ENCODE measurements at regions not wholly inside any gene's neighbourhood (a gene's known extent, or its start where the extent isn't known, plus 50 kb on each side); places are given as distances from the start of the nearest gene placed in this dataset.

DNA sequence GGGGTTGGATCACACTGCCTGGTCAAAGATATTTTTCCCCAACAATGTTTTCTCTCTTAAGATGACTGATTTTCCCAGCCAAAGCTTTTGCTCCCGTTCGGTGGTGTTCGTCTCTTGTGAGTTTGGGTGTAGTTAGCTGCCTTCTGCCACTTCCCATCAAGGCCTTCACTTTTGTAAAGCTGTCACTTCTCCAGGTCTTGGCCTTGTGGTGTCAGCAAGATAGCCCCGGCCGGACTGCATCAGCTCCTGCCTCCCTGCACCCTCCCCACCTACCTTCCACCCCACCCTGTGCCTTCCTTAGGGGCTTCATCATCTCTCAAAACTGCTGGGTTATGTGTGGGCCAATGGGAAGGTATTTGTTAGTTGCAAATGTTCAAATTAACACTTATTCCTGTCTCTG is 228.9 kb downstream of the BCL11A start:
- FAIRE-seq (no peak), DNase-seq (no peak)
- Histone ChIP-seq H3K27me3 (ENCODE audit: control insufficient read depth in 3 of 3, insufficient read depth in 3 of 3, low read length in 3 of 3) (no peaks in the 10 kb centered on the region), H3K36me3 (ENCODE audit: control insufficient read depth in 3 of 3, insufficient read depth in 2 of 3, low read depth in 1 of 3, low read length in 3 of 3) (no peaks in the 10 kb centered on the region), H3K9me3 (ENCODE audit: control insufficient read depth in 2 of 2, insufficient read depth in 1 of 2, low read depth in 1 of 2, low read length in 1 of 2) (peaks cover 0 to 6% of the 10 kb centered on the region in 2 donors), H3K4me1 (ENCODE audit: control insufficient read depth in 3 of 3, insufficient read depth in 2 of 3, low read depth in 1 of 3, low read length in 2 of 3) (peaks cover 0 to 9% (median 0%) of the 10 kb centered on the region in 3 donors), H3K27ac (ENCODE audit: low read depth in 1 of 3, low read length in 2 of 3) (peak overlapping the region in 1 of 3 donors; percentile 4), H3K4me3 (ENCODE audit: low read depth in 1 of 3, low read length in 3 of 3) (no peak overlapping the region)
- WGBS, 3 donors = 75 to 92% (median 92%) methylated on average over 5 of the region's 5 CpGs

GRCh38 chr2:60321816-60322215 is 231.6 kb downstream of the BCL11A start:
- peaks cover 0 to 5% of the 10 kb centered on the region in 2 donors for H3K9me3 ChIP-seq (ENCODE audit: control insufficient read depth in 2 of 2, insufficient read depth in 1 of 2, low read depth in 1 of 2, low read length in 1 of 2)
- FAIRE-seq (no peak), DNase-seq (no peak)
- H3K4me1 ChIP-seq (ENCODE audit: control insufficient read depth in 3 of 3, insufficient read depth in 2 of 3, low read depth in 1 of 3, low read length in 2 of 3) = peaks cover 0 to 15% (median 3%) of the 10 kb centered on the region in 3 donors
- no peak overlapping the region for H3K27ac ChIP-seq (ENCODE audit: low read depth in 1 of 3, low read length in 2 of 3)
- no peaks in the 10 kb centered on the region for H3K27me3 ChIP-seq (ENCODE audit: control insufficient read depth in 3 of 3, insufficient read depth in 3 of 3, low read length in 3 of 3)
- WGBS, 3 donors = 91 to 93% (median 92%) methylated on average over 14 of the region's 14 CpGs
- H3K36me3 ChIP-seq (ENCODE audit: control insufficient read depth in 3 of 3, insufficient read depth in 2 of 3, low read depth in 1 of 3, low read length in 3 of 3) = no peaks in the 10 kb centered on the region
- H3K4me3 ChIP-seq (ENCODE audit: low read depth in 1 of 3, low read length in 3 of 3) = no peak overlapping the region

- H3K4me1 ChIP-seq (ENCODE audit: control insufficient read depth in 3 of 3, insufficient read depth in 2 of 3, low read depth in 1 of 3, low read length in 2 of 3) = peaks cover 0 to 26% (median 3%) of the 10 kb centered on the region in 3 donors
- no peaks in the 10 kb centered on the region for H3K27me3 ChIP-seq (ENCODE audit: control insufficient read depth in 3 of 3, insufficient read depth in 3 of 3, low read length in 3 of 3)
- FAIRE-seq (no peak), DNase-seq (no peak)
- no peak overlapping the region for H3K27ac ChIP-seq (ENCODE audit: low read depth in 1 of 3, low read length in 2 of 3)
- no peaks in the 10 kb centered on the region for H3K36me3 ChIP-seq (ENCODE audit: control insufficient read depth in 3 of 3, insufficient read depth in 2 of 3, low read depth in 1 of 3, low read length in 3 of 3)
- peaks cover 0 to under 1% of the 10 kb centered on the region in 2 donors for H3K9me3 ChIP-seq (ENCODE audit: control insufficient read depth in 2 of 2, insufficient read depth in 1 of 2, low read depth in 1 of 2, low read length in 1 of 2)
- WGBS, 3 donors = 93 to 95% (median 94%) methylated on average over 5 of the region's 5 CpGs
- no peak overlapping the region for H3K4me3 ChIP-seq (ENCODE audit: low read depth in 1 of 3, low read length in 3 of 3)
These were observed 232.7 kb downstream of the BCL11A start for GRCh38 chr2:60320724-60321123.

GRCh38 chr2:60319031-60319547 is 234.4 kb downstream of the BCL11A start:
- no peak for FAIRE-seq
- Histone ChIP-seq H3K4me1 (ENCODE audit: control insufficient read depth in 3 of 3, insufficient read depth in 2 of 3, low read depth in 1 of 3, low read length in 2 of 3) (peaks cover 0 to 23% (median 3%) of the 10 kb centered on the region in 3 donors), H3K36me3 (ENCODE audit: control insufficient read depth in 3 of 3, insufficient read depth in 2 of 3, low read depth in 1 of 3, low read length in 3 of 3) (no peaks in the 10 kb centered on the region), H3K4me3 (ENCODE audit: low read depth in 1 of 3, low read length in 3 of 3) (no peak overlapping the region), H3K27ac (ENCODE audit: low read depth in 1 of 3, low read length in 2 of 3) (no peak overlapping the region), H3K27me3 (ENCODE audit: control insufficient read depth in 3 of 3, insufficient read depth in 3 of 3, low read length in 3 of 3) (no peaks in the 10 kb centered on the region), H3K9me3 (ENCODE audit: control insufficient read depth in 2 of 2, insufficient read depth in 1 of 2, low read depth in 1 of 2, low read length in 1 of 2) (no peaks in the 10 kb centered on the region)
- 71 to 82% (median 79%) methylated on average over 3 of the region's 3 CpGs for WGBS, 3 donors
- no peak for DNase-seq

- 65 to 93% (median 80%) methylated on average over 9 of the region's 9 CpGs for WGBS, 3 donors
- H3K27ac ChIP-seq (ENCODE audit: low read depth in 1 of 3, low read length in 2 of 3) = no peak overlapping the region
- H3K4me3 ChIP-seq (ENCODE audit: low read depth in 1 of 3, low read length in 3 of 3) = no peak overlapping the region
- no peaks in the 10 kb centered on the region for H3K36me3 ChIP-seq (ENCODE audit: control insufficient read depth in 3 of 3, insufficient read depth in 2 of 3, low read depth in 1 of 3, low read length in 3 of 3)
- H3K4me1 ChIP-seq (ENCODE audit: control insufficient read depth in 3 of 3, insufficient read depth in 2 of 3, low read depth in 1 of 3, low read length in 2 of 3) = peaks cover 0 to 18% (median 3%) of the 10 kb centered on the region in 3 donors
- DNase-seq (no peak), FAIRE-seq (no peak)
- no peaks in the 10 kb centered on the region for H3K9me3 ChIP-seq (ENCODE audit: control insufficient read depth in 2 of 2, insufficient read depth in 1 of 2, low read depth in 1 of 2, low read length in 1 of 2)
- no peaks in the 10 kb centered on the region for H3K27me3 ChIP-seq (ENCODE audit: control insufficient read depth in 3 of 3, insufficient read depth in 3 of 3, low read length in 3 of 3)
These were observed 234.9 kb downstream of the BCL11A start for GRCh38 chr2:60318544-60318943.

DNA sequence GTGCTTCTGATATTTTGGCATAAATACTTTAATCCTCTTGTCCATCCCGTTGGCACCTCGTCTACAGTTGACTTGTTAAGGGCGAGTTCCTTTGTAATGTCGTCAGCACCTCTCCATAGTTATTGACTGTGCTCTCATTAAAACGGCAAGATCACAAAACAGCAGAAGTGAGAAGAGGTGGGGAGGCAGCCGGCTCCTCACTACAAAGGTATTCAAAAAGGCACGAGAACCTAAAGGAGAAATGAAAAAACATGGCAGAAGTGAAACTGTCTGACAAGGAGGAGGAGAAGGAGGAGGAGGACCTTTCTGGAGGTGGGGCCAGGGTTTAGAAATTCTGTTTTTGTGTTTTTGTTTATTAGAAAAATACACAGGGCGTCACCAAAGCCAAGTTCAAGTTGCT is 235.6 kb downstream of the BCL11A start:
- WGBS, 3 donors = 72 to 92% (median 76%) methylated on average over 8 of the region's 8 CpGs
- DNase-seq = no peak

GRCh38 chr2:60317034-60317386 is 236.4 kb downstream of the BCL11A start:
- no peaks in the 10 kb centered on the region for H3K36me3 ChIP-seq (ENCODE audit: control insufficient read depth in 3 of 3, insufficient read depth in 2 of 3, low read depth in 1 of 3, low read length in 3 of 3)

More for the DNA sequence above, 235.6 kb downstream of the BCL11A start:
- Histone ChIP-seq H3K27me3 (ENCODE audit: control insufficient read depth in 3 of 3, insufficient read depth in 3 of 3, low read length in 3 of 3) (no peaks in the 10 kb centered on the region), H3K27ac (ENCODE audit: low read depth in 1 of 3, low read length in 2 of 3) (no peak overlapping the region), H3K4me1 (ENCODE audit: control insufficient read depth in 3 of 3, insufficient read depth in 2 of 3, low read depth in 1 of 3, low read length in 2 of 3) (peaks cover 0 to 18% (median 3%) of the 10 kb centered on the region in 3 donors), H3K4me3 (ENCODE audit: low read depth in 1 of 3, low read length in 3 of 3) (no peak overlapping the region), H3K9me3 (ENCODE audit: control insufficient read depth in 2 of 2, insufficient read depth in 1 of 2, low read depth in 1 of 2, low read length in 1 of 2) (no peaks in the 10 kb centered on the region), H3K36me3 (ENCODE audit: control insufficient read depth in 3 of 3, insufficient read depth in 2 of 3, low read depth in 1 of 3, low read length in 3 of 3) (no peaks in the 10 kb centered on the region)
- FAIRE-seq = no peak

GRCh38 chr2:60316381-60317033 is 236.9 kb downstream of the BCL11A start:
- FAIRE-seq (no peak), DNase-seq (peak; percentile 71 to 85)
- 20 to 49% (median 34%) methylated on average over 7 of the region's 7 CpGs for WGBS, 3 donors

More at GRCh38 chr2:60317034-60317386, 236.4 kb downstream of the BCL11A start:
- 33 to 62% (median 43%) methylated on average over 2 of the region's 2 CpGs for WGBS, 3 donors
- Histone ChIP-seq H3K9me3 (ENCODE audit: control insufficient read depth in 2 of 2, insufficient read depth in 1 of 2, low read depth in 1 of 2, low read length in 1 of 2) (no peaks in the 10 kb centered on the region), H3K27me3 (ENCODE audit: control insufficient read depth in 3 of 3, insufficient read depth in 3 of 3, low read length in 3 of 3) (no peaks in the 10 kb centered on the region), H3K4me3 (ENCODE audit: low read depth in 1 of 3, low read length in 3 of 3) (no peak overlapping the region), H3K27ac (ENCODE audit: low read depth in 1 of 3, low read length in 2 of 3) (peak overlapping the region in 1 of 3 donors; percentile 13), H3K4me1 (ENCODE audit: control insufficient read depth in 3 of 3, insufficient read depth in 2 of 3, low read depth in 1 of 3, low read length in 2 of 3) (peaks cover 0 to 18% (median 3%) of the 10 kb centered on the region in 3 donors)
- DNase-seq = no peak
- no peak for FAIRE-seq

More at GRCh38 chr2:60316381-60317033, 236.9 kb downstream of the BCL11A start:
- peaks cover 0 to 18% (median 3%) of the 10 kb centered on the region in 3 donors for H3K4me1 ChIP-seq (ENCODE audit: control insufficient read depth in 3 of 3, insufficient read depth in 2 of 3, low read depth in 1 of 3, low read length in 2 of 3)
- no peak overlapping the region for H3K4me3 ChIP-seq (ENCODE audit: low read depth in 1 of 3, low read length in 3 of 3)
- H3K36me3 ChIP-seq (ENCODE audit: control insufficient read depth in 3 of 3, insufficient read depth in 2 of 3, low read depth in 1 of 3, low read length in 3 of 3) = no peaks in the 10 kb centered on the region
- H3K27ac ChIP-seq (ENCODE audit: low read depth in 1 of 3, low read length in 2 of 3) = peak overlapping the region in 1 of 3 donors; percentile 14
- H3K27me3 ChIP-seq (ENCODE audit: control insufficient read depth in 3 of 3, insufficient read depth in 3 of 3, low read length in 3 of 3) = no peaks in the 10 kb centered on the region
- H3K9me3 ChIP-seq (ENCODE audit: control insufficient read depth in 2 of 2, insufficient read depth in 1 of 2, low read depth in 1 of 2, low read length in 1 of 2) = no peaks in the 10 kb centered on the region

Data from small intestine (tissue), 7 donors.